HL-60 (cell line): ENCODE measurements at regions not wholly inside any gene's neighbourhood (a gene's known extent, or its start where the extent isn't known, plus 50 kb on each side); places are given as distances from the start of the nearest gene placed in this dataset.

Source experiments
- DNase-seq, 2 experiments: peaks; one replicate each; pipeline ENCODE4 v3.0.0-alpha.2; 2010 to 2020; ENCODE audit warnings: low read depth in 1 of 2, low spot score in 1 of 2
- H3K27ac ChIP-seq: fragments of 250-450 bp; sonication (Bioruptor Pico); replicated peaks from 2 replicates; pipeline ENCODE4 v1.5.1; 2020; ENCODE audit warnings: mild to moderate bottlenecking, moderate library complexity
- H3K27me3 ChIP-seq: fragments of 250-450 bp; sonication (Bioruptor Pico); 2 replicates; pipeline ENCODE4 v1.5.1; 2021; ENCODE audit warnings: mild to moderate bottlenecking, moderate library complexity; ENCODE audit not compliant: insufficient read depth, poor library complexity, severe bottlenecking
- H3K4me3 ChIP-seq: replicated peaks from 2 replicates; pipeline ENCODE4 v1.5.1; 2011; ENCODE audit warnings: mild to moderate bottlenecking, control low read depth, low read length; ENCODE audit not compliant: insufficient read depth
- CTCF ChIP-seq: IDR thresholded peaks from one replicate; pipeline ENCODE4 v1.5.1; 2011; ENCODE audit warnings: low read length, control low read depth, inconsistent platforms; ENCODE audit not compliant: insufficient read depth
- GABPA ChIP-seq: IDR thresholded peaks from 2 replicates; pipeline ENCODE4 v1.6.1; 2012; ENCODE audit warnings: low read depth
- POLR2AphosphoS5 ChIP-seq: IDR thresholded peaks from 2 replicates; pipeline ENCODE4 v1.6.1; 2012; ENCODE audit warnings: low read depth
- REST ChIP-seq: IDR thresholded peaks from 2 replicates; pipeline ENCODE4 v1.6.1; 2012; ENCODE audit warnings: low read depth; ENCODE audit not compliant: insufficient replicate concordance
- SPI1 ChIP-seq: IDR thresholded peaks from 2 replicates; pipeline ENCODE4 v1.6.1; 2012; ENCODE audit warnings: low read depth, mild to moderate bottlenecking, borderline replicate concordance

GRCh38 chr15:96416218-96416933 lies 85.9 kb downstream of the NR2F2 start:
- peaks cover 7% of the 10 kb centered on the region for H3K27me3 ChIP-seq
- TF ChIP-seq GABPA (no peak), REST (no peak), SPI1 (no peak), CTCF (no peak)
- H3K27ac ChIP-seq = no peak overlapping the region
- DNase-seq = no peak
- 0 out of 2 replicates have a peak overlapping the region, but pooled peaks have one; percentile 7 for H3K4me3 ChIP-seq

- Histone ChIP-seq H3K27me3 (peaks cover 7% of the 10 kb centered on the region), H3K4me3 (0 out of 2 replicates have a peak overlapping the region, but pooled peaks have one; percentile 7), H3K27ac (no peak overlapping the region)
- peak in 1 of 2 experiments; percentile 19 for DNase-seq
- TF ChIP-seq POLR2AphosphoS5 = no peak
- TF ChIP-seq CTCF = no peak
- no peak for TF ChIP-seq SPI1
- TF ChIP-seq GABPA = no peak
- no peak for TF ChIP-seq REST
Observed at GRCh38 chr15:96416934-96417759, 86.6 kb downstream of the NR2F2 start.

- TF ChIP-seq REST (no peak), SPI1 (no peak), CTCF (no peak), GABPA (no peak), POLR2AphosphoS5 (no peak)
- Histone ChIP-seq H3K4me3 (no peak overlapping the region), H3K27me3 (peaks cover 7% of the 10 kb centered on the region), H3K27ac (no peak overlapping the region)
- DNase-seq = no peak
Observed at GRCh38 chr15:96417760-96418130, 87.2 kb downstream of the NR2F2 start.
